A673 (cell line): ENCODE measurements at regions not wholly inside any gene's neighbourhood (a gene's known extent, or its start where the extent isn't known, plus 50 kb on each side); places are given as distances from the start of the nearest gene placed in this dataset.

Experiments
- EZH2 ChIP-seq: fragments of 200-600 bp; sonication (generic); IDR thresholded peaks from 2 replicates; pipeline ENCODE4 v1.6.1; 2017; ENCODE audit warnings: borderline replicate concordance, low read depth, mild to moderate bottlenecking, mixed read lengths, antibody characterized with exemption, low read length; ENCODE audit not compliant: poor library complexity, severe bottlenecking
- TF ChIP-seq, protein P1 (sequence below): fragments of 300-800, 200-600 bp; sonication (generic); conservative IDR thresholded peaks from 2 replicates; pipeline ENCODE4 v1.5.1; 2017; ENCODE audit warnings: low read depth, mild to moderate bottlenecking, antibody characterized with exemption, low read length, moderate library complexity, mixed read lengths

DNA sequence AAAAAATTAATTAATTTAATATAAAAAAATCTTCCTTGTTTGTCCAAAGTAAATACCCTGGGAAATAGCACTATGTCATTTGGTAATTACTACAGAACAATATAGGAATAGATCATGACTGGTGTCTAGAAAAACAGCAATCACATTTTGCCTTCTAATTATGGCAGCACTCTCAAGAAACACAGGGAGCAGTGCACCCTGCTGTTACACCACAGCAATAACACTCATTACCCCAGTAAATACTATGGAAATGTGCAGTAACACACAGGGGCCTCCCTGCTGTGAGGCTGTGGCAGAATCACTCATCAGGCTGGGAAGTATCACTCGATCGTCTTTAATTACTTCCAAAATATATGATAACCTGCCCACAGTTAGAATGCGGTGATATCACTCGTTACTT lies 646.0 kb downstream of the TUSC7 start:
- TF ChIP-seq, protein P1, sequence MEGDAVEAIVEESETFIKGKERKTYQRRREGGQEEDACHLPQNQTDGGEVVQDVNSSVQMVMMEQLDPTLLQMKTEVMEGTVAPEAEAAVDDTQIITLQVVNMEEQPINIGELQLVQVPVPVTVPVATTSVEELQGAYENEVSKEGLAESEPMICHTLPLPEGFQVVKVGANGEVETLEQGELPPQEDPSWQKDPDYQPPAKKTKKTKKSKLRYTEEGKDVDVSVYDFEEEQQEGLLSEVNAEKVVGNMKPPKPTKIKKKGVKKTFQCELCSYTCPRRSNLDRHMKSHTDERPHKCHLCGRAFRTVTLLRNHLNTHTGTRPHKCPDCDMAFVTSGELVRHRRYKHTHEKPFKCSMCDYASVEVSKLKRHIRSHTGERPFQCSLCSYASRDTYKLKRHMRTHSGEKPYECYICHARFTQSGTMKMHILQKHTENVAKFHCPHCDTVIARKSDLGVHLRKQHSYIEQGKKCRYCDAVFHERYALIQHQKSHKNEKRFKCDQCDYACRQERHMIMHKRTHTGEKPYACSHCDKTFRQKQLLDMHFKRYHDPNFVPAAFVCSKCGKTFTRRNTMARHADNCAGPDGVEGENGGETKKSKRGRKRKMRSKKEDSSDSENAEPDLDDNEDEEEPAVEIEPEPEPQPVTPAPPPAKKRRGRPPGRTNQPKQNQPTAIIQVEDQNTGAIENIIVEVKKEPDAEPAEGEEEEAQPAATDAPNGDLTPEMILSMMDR, result peak; percentile 57
- TF ChIP-seq EZH2, result no peak
